Endothelial cell of umbilical vein (primary cell): ENCODE measurements at regions not wholly inside any gene's neighbourhood (a gene's known extent, or its start where the extent isn't known, plus 50 kb on each side); places are given as distances from the start of the nearest gene placed in this dataset.

Experiments used
- EZH2 ChIP-seq: IDR thresholded peaks from 2 replicates; pipeline ENCODE4 v1.6.1; 2012; ENCODE audit warnings: borderline replicate concordance, low read depth, mild to moderate bottlenecking, moderate library complexity, low read length, inconsistent platforms; ENCODE audit not compliant: severe bottlenecking
- GATA2 ChIP-seq: IDR thresholded peaks from 2 replicates; pipeline ENCODE4 v1.7.0; 2011; ENCODE audit warnings: low read depth, mild to moderate bottlenecking, moderate library complexity, mixed read lengths, low read length; ENCODE audit not compliant: insufficient read length, insufficient read depth
- JUN ChIP-seq: IDR thresholded peaks from 2 replicates; pipeline ENCODE4 v1.6.1; 2011; ENCODE audit warnings: borderline replicate concordance, low read depth; ENCODE audit not compliant: insufficient read length, insufficient read depth
- MYC ChIP-seq: IDR thresholded peaks from one replicate; pipeline ENCODE4 v1.6.1; 2011; ENCODE audit warnings: mild to moderate bottlenecking, low read depth, low read length
- POLR2A ChIP-seq: IDR thresholded peaks from 2 replicates; pipeline ENCODE4 v1.6.1; 2012; ENCODE audit warnings: low read depth, mild to moderate bottlenecking, control low read depth, low read length
- POLR2AphosphoS5 ChIP-seq: IDR thresholded peaks from 2 replicates; pipeline ENCODE4 v1.6.1; 2012; ENCODE audit warnings: low read depth, mild to moderate bottlenecking, control low read depth, low read length, moderate library complexity; ENCODE audit not compliant: insufficient read depth
- TF ChIP-seq, protein P1 (sequence below), 2 donors: IDR thresholded peaks; 1 replicate in 1 of 2; 2 replicates in 1 of 2; pipeline ENCODE4 v1.5.1; 2011; ENCODE audit warnings: low read length in 2 of 2, mild to moderate bottlenecking in 2 of 2, moderate library complexity in 2 of 2, control low read depth in 1 of 2, inconsistent platforms in 1 of 2, low read depth in 1 of 2; ENCODE audit not compliant: insufficient read depth in 1 of 2; ENCODE audit errors: extremely low read depth in 1 of 2
- TF ChIP-seq, protein P2 (sequence below): IDR thresholded peaks from 2 replicates; pipeline ENCODE4 v1.6.1; 2011; ENCODE audit not compliant: insufficient read depth, insufficient read length

DNA sequence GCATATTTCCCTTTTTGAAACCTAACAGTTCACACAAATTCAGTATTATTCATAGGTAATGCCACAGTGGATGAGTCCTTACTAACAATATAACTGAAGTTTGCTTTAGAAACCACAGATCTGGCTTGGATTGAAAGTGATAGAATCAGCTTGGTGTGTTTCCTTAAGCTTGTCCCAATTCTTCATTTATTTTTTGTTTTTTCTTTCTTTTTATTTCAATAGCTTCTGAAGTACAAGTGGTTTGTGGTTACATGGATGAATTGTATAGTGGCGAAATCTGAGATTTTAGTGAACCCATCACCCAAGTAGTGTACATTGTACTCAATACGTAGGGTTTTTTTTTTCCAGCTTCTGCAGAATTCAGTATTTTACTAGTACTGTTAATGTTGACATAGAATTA lies 518.2 kb upstream of the SEMA3D start:
- TF ChIP-seq, protein P1, sequence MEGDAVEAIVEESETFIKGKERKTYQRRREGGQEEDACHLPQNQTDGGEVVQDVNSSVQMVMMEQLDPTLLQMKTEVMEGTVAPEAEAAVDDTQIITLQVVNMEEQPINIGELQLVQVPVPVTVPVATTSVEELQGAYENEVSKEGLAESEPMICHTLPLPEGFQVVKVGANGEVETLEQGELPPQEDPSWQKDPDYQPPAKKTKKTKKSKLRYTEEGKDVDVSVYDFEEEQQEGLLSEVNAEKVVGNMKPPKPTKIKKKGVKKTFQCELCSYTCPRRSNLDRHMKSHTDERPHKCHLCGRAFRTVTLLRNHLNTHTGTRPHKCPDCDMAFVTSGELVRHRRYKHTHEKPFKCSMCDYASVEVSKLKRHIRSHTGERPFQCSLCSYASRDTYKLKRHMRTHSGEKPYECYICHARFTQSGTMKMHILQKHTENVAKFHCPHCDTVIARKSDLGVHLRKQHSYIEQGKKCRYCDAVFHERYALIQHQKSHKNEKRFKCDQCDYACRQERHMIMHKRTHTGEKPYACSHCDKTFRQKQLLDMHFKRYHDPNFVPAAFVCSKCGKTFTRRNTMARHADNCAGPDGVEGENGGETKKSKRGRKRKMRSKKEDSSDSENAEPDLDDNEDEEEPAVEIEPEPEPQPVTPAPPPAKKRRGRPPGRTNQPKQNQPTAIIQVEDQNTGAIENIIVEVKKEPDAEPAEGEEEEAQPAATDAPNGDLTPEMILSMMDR (IDR thresholded peaks at IDR 0.05; ENCODE audit: extremely low read depth in 1 of 2, insufficient read depth in 1 of 2, low read depth in 1 of 2, low read length in 2 of 2): no peak
- TF ChIP-seq, protein P2, sequence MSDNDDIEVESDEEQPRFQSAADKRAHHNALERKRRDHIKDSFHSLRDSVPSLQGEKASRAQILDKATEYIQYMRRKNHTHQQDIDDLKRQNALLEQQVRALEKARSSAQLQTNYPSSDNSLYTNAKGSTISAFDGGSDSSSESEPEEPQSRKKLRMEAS: no peak
- TF ChIP-seq POLR2AphosphoS5 (no peak), EZH2 (no peak), POLR2A (no peak), MYC (no peak), GATA2 (no peak), JUN (no peak)
